ENCODE measurements at regions not wholly inside any gene's neighbourhood (a gene's known extent, or its start where the extent isn't known, plus 50 kb on each side); places are given as distances from the start of the nearest gene placed in this dataset.

DNA sequence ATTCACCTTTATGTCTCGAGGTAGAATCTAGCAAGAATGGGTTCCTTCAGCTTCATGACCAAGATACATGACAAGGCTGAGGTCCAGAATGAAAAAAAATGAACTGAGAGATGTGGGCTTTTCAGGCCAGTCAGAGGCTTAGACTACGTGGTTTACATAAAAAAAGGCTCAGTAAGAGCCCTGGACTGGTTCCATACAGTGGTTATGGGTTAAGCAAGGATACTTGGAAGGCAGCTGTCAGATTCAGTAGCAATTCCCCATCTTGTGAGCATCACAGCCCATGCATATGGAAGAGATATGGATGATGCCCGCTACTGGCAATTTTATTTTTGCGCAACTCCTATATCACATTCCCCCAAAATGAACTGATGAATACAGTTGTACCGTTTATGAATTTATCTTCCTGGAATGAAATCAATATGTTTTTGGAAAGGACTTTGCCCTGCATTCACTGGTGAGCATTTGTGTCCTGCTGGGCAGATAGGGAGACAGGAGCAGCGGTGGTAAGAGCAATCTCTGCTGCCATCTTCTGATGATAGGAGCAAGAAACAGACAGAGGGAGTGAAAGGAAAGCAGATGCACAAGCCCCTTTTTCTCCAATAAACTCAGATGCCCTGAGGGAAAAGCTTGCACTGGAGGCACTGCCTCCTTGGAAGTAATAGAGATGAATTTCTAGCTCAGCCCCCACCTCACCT, 280.4 kb downstream of the GALC start:
- no peak for DNase-seq

DNA sequence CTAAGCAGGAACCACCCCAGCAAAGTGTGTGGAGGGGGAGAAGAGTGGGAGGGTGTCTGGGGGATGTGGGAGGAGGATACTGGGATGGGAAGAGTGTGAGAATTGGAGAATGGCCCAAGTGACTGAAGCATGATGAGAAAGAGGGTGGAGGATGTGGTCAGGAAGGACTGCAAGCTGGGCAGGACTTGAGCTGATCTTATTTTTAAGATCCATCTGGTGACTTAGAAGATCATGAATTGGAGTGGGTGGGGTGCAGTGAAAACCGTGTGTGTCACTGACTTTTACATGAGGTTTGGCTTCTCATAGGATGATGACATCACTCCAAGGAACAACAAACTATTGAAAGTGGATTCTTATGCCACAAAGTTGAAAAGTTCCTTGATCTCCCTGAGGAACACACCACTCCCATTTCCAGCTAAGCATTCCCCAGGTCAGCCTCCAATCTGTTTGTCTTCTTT, 287.5 kb downstream of the GALC start:
- no peak for DNase-seq

DNA sequence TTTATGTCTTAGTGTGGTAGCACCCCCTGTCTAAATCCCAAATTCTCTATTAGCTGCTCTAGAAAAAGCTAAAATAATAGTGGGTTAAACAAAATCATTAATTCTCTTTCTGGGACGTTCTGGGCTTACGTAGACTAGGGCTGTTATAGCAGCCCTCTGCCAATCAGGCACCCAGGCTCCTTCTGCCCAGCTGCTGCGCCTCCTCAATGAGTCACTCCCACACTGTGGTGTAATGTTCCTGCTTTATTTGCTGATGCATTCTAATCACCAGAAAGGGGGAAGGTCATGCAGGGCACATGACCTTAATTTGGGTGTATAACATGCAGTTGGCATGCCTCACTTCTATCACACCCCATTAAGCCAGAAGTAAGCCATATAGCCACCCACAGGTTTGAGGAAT, 294.5 kb downstream of the GALC start:
- no peak for DNase-seq

DNA sequence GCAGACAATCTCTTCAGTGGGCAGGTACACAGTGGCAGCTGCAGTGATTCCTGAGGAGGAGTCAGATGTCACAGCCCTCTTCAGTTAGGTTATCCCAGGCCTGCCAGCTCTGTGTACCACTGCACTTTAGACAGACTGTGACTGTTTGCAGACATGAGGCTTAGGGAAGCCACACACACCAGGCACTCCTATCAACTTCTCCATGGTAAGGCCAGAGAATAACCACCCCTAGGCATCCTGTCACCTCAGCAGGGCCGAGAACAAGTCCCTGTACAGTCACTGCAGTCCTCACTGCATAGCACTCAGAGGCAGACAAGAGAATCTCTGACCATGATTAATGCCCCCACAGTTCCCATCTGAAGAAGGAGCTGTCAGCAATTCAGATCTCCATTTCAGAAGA, 296.5 kb downstream of the GALC start:
- DNase-seq = no peak

DNA sequence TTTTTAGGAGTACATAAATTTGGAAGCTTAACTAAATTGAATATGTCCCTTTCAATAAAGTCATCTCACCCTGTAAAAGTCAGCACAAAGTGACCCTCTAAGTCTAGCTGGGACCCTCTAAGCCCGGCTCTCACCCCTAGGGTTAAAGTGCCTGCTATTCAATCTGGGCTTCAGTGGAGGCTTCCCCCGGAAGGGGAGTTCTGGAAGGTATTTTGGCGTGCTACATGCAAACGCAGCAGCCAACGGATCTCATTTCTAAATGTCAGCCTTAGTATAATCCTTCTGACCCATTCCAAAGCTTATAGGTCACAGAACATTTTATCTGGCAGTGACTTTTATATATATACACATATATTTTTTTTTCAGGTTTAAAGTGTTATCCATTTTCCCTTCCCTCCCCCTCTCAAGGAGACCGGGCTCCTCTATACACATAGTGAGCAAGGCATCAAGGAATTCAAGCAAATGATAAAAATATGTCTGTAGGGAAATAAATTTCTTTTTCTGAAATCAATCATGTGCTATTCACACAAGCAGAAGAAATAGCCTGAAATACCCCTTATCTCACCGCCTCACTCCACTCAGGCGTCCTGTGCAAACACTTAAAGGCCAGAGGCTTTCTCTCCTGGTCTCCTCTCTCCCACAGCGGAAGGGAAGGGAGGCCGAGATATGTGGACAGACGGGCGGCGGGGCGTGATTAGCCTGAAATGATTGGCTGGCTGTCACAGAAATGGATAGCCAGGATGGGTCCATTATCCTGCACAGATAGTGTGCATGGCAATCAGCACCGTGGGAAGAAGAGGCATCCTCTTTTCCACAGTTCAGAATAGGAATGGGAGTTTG, 301.7 kb downstream of the GALC start:
- no peak for DNase-seq

DNA sequence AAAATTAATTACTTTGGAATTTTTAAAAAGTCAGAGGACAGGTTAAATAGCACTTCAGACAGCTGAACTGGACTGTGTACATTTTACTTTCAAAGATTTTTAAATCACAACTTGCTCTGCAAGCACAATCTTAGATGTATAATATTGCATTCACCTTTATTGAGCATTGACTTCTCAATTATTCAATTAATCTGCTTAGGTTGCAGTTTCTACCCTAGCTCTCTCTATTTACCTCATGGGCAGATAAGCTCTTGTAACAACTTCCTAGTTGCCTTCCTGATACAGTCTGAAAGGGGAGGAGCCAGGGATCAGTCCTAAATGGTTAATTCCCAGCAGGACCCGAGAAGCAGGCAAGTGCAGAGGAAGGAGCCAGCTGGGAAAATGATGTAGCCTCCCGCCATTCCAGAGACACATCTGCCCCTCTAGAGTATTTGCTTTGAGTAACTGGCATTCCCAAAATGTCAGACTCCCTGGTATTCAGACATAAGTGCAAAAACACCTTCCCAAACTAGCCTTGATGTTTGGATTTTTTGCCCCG, 302.8 kb downstream of the GALC start:
- no peak for DNase-seq

DNA sequence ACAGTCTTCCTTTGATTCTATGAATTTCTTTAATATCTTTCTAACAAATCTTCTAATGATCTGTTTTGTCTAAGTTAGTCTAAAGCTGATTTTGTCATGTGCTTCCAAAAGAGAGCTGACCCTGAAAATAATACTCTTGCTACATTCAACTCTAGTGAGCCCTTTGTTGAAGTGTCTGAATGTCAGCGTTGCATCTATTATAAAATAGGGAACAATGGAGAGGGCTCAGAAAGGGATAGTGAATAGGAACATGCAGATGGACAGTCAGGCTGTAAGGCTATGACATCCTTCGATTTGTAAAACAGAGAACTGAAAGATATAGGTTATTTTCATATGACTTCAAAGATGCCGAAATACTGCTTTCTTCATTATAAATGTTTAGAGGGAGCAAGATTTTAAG, 304.5 kb downstream of the GALC start:
- DNase-seq = no peak

DNA sequence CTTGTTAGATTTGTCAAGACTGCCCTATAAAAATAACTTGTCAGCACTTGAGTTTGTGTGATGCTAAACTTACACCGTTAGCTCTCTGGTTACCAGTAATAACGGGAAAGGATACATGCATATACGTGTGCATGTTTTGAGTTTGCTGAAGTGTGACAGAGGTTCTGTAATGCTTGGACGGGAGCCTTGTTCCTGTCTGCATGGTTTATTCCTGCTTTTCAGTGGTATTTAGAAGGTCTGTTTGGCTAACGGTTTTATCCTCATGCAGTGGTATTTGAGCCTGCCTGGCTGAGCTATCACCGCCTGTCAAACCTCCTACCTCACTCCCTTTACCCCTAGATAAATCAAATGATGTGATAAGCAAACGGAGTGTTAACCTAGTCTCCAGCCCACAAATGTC, 305.6 kb downstream of the GALC start:
- no peak for DNase-seq

DNA sequence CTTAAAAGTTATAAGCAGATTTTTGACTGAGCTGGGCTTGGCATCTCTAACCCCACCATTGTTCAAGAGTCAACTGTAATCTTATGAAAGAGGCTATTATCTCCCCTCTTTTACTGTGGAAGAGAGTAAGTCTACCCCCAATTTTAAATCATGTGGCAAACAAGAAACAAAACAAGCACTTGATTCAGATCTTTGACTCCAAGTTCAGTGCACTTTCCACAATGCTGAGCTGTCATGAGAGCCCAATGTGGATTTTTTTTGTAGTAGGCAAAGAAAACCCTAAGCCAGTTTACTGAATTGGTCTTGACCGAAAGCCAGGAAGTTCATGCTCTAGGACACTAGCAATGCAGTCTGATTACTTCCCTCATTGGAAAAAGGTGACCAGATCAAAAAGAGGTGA, 306.2 kb downstream of the GALC start:
- no peak for DNase-seq

DNA sequence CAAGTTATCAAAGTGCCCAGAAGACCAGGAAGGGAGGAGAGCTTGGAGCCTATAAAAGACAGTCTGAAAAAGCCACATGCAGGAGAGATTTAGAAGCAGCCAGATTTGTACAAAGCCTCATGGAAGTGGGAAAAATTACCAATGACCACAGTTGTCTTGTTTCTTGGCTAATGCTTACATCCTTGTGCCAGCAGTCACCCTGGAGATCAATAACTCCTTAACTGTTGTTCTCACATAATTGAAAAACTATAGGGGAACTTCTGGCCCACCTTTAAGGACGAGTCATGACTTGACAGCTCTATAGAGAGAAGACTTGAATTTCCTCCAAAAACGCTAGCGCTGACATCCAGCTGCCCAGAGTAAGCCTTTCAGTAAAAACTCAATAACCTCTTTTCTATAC, 313.1 kb downstream of the GALC start:
- DNase-seq = no peak

DNA sequence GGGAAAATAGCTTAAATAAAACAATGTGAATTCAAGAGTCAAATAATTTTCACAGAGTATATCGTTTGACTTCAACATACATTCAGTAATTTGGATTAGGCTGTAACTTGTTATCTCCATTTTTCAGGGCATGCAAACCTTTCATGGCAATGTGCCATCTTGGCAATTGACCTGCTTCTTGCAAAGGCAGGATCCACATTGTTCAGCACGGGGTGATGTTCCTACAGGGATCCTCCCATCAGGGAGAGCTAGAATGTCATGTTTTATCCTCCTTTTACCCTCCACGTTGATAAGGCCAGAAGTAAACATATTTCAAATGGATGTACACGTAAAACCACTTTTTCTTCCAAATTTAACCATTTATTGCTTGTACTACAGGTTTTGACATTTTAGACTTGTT, 314.4 kb downstream of the GALC start:
- no peak for DNase-seq

DNA sequence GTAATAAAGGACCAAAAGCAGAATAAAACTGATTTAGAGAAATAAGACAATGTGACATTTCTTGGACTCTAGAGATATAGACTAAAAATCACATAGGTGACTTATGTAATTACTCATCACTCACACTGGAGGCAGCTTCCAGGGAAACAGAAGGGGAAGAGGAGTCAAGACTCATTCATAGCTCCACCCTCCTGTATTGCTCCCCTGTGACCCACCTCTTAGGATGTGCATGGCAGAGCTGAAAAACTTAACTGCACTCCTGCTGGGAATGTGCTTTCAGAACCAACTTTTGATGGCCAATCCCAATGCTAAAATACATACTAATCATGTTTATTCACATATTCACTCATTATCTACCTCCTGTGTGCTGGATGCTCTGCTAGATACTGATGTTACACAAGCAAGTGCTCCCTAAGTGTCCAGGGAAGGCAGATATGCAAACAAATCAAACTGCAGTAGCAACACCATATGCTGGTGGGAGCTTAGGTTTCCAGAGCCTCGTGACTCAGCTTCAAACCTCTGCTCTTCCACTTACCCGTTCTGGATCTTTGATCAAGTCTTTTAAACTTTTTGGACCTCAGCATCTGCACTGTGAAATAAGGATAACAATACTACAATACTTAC, 316.1 kb downstream of the GALC start:
- DNase-seq = no peak

DNA sequence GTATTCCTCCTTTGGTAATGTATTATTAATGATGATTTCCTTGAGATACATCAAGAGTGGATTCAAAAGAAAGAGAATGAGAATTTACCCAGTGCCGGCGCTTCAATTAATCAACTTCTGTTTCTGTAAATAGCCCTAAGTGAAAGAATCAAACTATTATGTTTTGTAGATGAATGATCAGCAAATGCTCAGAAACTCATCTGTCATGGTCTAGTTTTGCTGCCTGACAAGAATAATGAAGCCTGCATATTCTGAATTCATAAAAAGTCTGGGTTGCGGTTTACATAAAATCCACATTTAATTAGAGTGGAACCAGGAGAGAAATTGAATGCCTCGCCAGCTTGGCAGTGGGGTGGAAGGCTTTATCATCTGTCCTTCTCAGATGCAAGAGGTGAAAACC, 325.3 kb downstream of the GALC start:
- no peak for DNase-seq

DNA sequence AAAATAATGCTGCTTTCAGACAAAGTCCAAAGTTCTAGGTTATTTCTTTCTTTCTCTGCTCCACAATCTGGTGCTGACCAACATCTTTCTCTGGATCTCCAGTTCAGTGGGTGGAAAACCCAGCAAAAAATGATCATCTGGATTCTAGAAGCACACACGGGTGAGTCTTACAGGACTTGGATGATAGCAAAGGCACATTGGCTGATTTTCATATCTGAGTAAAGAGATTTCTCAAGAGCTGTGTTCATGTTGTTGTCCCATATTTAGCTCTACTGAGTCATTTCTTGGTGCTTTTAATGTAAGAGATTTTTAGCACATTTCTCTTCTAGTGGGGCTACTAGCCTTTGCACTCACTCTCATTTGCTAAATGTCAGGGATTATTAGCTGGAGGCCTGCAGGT, 336.7 kb downstream of the GALC start:
- no peak for DNase-seq

DNA sequence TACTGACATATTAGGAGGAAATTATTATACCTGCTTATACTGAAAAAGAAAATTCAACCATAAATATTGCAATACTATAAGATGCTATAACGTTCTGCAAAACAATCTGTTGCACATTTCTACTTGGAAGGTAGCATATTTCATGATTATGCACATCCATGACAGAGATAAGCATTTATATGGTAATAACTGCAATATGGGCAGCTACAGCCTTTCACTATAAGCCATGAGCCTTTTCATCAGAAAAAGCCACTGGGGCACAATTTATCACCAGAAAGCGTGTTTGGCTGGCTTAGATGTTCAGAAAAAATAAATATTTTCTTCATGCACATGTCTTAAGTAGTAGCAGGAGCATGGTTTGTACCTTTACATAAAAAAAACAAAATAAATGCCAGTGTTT, 340.7 kb downstream of the GALC start:
- DNase-seq = no peak

DNA sequence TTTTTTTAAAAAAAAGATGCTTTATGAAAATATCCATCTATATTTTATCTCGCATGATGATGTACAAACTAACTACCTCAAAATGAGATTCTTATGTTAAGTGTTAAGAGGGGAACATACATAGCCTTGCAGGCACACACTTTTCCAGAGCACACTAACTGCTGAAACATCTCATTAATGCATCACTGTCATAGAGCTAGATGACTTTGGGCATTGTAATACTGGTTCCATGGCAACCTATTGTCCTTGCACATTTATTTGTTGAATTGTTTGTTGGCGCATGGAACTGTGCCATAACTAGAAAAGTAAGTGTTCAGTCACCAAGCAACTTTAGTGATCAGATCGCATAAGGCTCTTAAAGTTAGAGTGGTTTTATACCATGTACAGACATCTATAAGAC, 348.3 kb downstream of the GALC start:
- no peak for DNase-seq

DNA sequence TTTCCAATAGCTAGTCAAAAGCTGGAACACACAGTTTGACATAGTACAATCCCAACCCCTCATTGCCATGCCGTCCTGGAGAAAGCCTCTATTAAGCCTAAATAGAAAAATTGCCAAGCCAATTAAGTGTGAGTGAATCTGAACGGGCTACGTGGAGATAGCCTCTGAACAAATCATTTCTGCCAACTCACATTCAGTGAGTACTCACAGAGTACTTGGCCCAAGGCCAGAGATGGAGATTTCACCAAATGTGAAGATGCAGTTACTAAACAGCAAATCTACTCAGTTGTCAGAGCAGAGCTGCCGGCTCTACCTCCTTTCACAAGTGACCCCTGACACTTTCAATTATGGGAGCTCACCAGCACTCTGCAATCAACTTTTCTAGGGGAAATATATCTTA, 350.0 kb downstream of the GALC start:
- DNase-seq = no peak

DNA sequence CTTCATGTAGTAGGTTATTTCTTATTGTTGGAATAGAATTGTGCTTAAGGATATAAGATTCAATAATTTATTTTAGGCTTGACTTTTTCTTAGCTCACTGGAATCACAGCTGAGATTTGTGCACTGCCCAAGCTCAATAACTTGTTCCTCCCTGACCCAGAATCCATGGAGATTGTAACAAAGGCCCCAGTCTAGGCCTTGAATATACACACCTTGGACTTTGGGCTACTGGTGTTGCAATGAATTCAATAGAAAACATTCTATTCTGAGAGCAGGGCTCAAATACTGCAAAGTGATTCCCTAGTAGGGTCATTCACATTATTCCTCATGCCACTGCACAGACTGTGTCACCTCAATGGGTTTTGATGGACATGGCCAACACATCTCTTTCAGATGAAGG, 352.4 kb downstream of the GALC start:
- no peak for DNase-seq

DNA sequence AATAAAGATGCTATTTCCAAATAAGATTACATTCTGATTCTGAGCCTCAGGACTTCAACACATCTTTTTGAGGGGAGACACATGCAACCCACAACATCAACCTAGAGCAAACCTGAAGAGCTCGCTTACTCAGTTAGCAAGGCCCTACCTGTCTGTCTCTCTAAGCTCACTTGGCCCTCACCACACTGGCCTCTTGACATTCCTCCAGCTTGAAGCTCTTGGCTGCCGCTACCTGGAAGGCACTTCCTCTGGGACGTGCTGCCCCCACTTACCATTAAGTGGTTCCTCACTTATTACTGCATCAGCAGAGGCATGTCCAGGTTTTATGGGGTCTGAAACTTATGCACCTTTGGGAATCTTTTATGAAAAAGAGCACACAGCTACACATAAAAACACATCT, 354.8 kb downstream of the GALC start:
- no peak for DNase-seq

DNA sequence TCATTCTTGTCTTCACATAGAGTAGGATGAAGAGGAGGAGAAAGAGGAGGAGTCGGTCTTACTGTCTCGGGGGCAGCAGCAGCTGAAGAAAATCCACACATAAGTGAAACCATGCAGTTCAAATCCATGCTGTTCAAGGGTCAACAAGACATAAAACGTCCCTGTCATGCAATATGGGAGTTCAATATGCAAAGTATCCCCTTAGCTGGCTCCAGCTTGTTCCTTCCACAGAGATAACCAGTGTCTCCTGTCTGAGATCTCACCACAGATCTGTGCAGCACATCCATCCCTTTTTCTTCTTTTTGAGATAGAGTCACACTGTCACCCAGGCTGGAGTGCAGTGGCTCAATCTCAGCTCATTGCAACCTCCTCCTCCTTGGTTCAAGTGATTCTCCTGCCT, 357.5 kb downstream of the GALC start:
- DNase-seq = no peak

DNA sequence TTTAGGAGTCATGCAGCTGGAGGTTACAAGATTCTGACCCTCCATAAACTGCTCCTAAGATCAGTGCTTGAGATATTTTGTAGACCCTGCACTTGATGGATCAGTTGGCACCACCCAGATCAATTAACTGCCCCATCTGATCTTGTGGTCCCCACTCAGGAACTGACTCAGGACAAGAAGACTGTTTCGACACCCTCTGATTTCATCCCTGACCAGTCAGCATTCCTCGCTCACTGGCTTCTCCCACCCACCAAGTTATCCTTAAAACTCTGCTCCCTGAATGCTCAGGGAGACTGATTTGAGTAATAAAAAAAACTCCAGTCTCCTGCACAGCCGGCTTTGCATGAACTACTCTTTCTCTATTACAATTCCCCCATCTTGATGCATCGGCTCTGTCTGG, 360.2 kb downstream of the GALC start:
- no peak for DNase-seq

DNA sequence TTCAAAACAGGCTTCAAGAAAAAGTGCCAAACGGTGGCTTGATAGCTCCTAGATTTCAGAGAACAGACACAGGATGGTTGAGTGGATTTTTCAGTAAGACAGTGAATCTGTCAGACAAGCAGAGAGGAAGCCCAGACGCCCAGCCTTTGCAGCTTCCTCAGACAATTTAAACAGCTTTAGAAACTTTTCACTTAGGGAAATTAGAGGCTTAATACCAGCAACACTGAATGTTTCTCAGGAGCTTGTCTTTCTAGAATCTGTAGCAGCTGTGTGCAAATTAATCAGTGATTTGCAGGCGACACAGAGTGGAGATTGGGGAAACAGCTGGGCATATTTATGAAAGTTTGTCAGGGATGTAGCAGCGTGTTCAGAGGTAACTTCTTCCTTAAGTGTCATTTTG, 362.1 kb downstream of the GALC start:
- DNase-seq = no peak

DNA sequence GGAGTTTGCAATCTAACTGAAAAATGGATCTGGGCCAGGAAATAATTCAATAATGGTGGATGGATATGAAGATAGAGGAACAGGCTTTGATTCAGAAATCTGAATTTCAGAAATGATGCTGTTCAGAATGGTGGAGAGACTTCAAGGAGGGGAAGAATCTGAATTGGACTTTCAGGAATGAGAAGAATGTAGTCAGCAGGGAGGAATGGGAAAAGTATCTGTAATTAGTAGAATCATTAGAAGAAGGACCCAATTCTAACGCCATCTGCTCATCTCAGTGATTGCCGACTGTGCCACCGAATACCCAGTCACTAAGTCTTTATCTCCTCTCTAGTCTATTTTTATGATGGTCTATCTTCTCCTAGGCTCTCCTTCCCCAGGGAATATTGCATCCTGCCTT, 363.2 kb downstream of the GALC start:
- no peak for DNase-seq

DNA sequence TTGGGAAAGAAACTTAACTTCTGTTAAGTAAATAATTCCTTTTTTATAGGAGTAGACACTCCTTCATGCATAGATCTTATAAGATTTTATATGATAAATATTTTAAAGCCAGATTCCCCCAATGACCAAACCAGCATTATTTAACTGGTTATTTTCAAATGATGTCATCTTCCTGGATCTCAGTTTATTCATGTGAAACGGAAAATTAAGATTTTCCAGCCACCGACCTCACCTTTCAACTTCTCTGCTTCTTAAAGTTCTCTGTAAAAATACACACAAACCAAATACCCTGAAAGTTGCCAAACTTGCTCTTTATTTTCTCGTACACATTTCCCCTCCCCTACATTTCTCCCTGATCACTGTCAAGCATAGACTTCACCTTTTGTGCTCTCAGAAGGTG, 364.2 kb downstream of the GALC start:
- DNase-seq = no peak

Data from stimulated activated CD4-positive, alpha-beta T cell treated with anti-CD3 and anti-CD28 coated beads, Interleukin-4, amount 100 ng/mL, for 1 hour (primary cell).